Transverse colon (tissue), 4 donors: ENCODE measurements at regions not wholly inside any gene's neighbourhood (a gene's known extent, or its start where the extent isn't known, plus 50 kb on each side); places are given as distances from the start of the nearest gene placed in this dataset.

Experiments used
- CTCF ChIP-seq, 5 experiments: fragments of 200-600 bp in 3 of 5; fragments of 450-650 bp in 2 of 5; sonication (generic) in 3 of 5; IDR thresholded peaks; 1 replicate in 2 of 5; 2 replicates in 3 of 5; pipeline ENCODE4 v1.5.1; 2016 to 2017; ENCODE audit warnings: antibody characterized with exemption in 5 of 5, inconsistent platforms in 3 of 5, mild to moderate bottlenecking in 2 of 5, moderate library complexity in 1 of 5
- EP300 ChIP-seq: sonication (generic); formaldehyde crosslinking; IDR thresholded peaks from one replicate; pipeline ENCODE4 v1.6.1; 2017; ENCODE audit warnings: antibody characterized with exemption, low read depth
- POLR2A ChIP-seq: fragments of 450-650 bp; IDR thresholded peaks from one replicate; pipeline ENCODE4 v1.6.1; 2016; ENCODE audit warnings: antibody characterized with exemption, mild to moderate bottlenecking, moderate library complexity
- POLR2AphosphoS5 ChIP-seq, 3 donors: sonication (generic); formaldehyde crosslinking; IDR thresholded peaks; one replicate each; pipeline ENCODE4 v1.6.1; 2016; ENCODE audit warnings: antibody characterized with exemption in 3 of 3

GRCh38 chr4:177660223-177660622 is 218.0 kb upstream of the AGA start:
- TF ChIP-seq CTCF (IDR thresholded peaks at IDR 0.05) = no peak
- no peak for TF ChIP-seq POLR2AphosphoS5 (IDR thresholded peaks at IDR 0.05)
- TF ChIP-seq EP300 = no peak
- no peak for TF ChIP-seq POLR2A
